Neural cell (in vitro differentiated cells): ENCODE measurements at regions not wholly inside any gene's neighbourhood (a gene's known extent, or its start where the extent isn't known, plus 50 kb on each side); places are given as distances from the start of the nearest gene placed in this dataset.

ENCODE experiments used
- EZH2 ChIP-seq: fragments of 200-600, 300-800 bp; shearing (Covaris generic), sonication (generic); IDR thresholded peaks from 2 replicates; pipeline ENCODE4 v1.6.1; 2014; ENCODE audit warnings: antibody characterized with exemption, low read length, borderline replicate concordance, mild to moderate bottlenecking; ENCODE audit not compliant: insufficient read depth, poor library complexity, severe bottlenecking
- MXI1 ChIP-seq: fragments of 450-650 bp; conservative IDR thresholded peaks from 2 replicates; pipeline ENCODE4 v1.6.1; 2014; ENCODE audit warnings: antibody characterized with exemption, mild to moderate bottlenecking; ENCODE audit not compliant: poor library complexity, severe bottlenecking
- POLR2AphosphoS5 ChIP-seq: IDR thresholded peaks from 2 replicates; pipeline ENCODE4 v1.6.1; 2012
- TAF1 ChIP-seq: IDR thresholded peaks from 2 replicates; pipeline ENCODE4 v1.6.1; 2012; ENCODE audit warnings: low read depth
- TF ChIP-seq, protein P1 (sequence below): fragments of 450-650 bp; IDR thresholded peaks from 2 replicates; pipeline ENCODE4 v1.5.1; 2014; ENCODE audit warnings: antibody characterized with exemption, mild to moderate bottlenecking, moderate library complexity; ENCODE audit not compliant: poor library complexity, severe bottlenecking
- TF ChIP-seq, protein P2 (sequence below): IDR thresholded peaks from 2 replicates; pipeline ENCODE4 v1.6.1; 2012; ENCODE audit warnings: borderline replicate concordance

DNA sequence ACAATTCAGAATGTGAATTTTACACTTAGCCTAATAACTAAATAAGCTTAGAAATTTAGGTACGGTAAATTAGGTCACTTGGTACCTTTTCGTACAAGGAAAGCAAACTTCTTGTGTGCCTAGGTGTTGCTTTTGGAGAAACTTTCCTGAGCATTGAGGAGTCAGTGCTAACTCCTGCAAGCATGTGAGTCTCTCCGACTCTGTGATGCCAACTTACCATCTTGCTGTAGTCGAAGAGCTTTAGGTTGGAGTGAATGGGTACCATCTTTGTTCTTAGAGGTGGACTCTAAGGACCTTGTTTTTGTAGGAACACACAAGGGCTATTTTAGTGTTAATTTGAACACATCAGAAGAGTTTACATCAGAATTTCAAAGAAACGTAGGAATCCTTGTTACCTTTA lies 688.9 kb downstream of the USP25 start:
- TF ChIP-seq, protein P1, sequence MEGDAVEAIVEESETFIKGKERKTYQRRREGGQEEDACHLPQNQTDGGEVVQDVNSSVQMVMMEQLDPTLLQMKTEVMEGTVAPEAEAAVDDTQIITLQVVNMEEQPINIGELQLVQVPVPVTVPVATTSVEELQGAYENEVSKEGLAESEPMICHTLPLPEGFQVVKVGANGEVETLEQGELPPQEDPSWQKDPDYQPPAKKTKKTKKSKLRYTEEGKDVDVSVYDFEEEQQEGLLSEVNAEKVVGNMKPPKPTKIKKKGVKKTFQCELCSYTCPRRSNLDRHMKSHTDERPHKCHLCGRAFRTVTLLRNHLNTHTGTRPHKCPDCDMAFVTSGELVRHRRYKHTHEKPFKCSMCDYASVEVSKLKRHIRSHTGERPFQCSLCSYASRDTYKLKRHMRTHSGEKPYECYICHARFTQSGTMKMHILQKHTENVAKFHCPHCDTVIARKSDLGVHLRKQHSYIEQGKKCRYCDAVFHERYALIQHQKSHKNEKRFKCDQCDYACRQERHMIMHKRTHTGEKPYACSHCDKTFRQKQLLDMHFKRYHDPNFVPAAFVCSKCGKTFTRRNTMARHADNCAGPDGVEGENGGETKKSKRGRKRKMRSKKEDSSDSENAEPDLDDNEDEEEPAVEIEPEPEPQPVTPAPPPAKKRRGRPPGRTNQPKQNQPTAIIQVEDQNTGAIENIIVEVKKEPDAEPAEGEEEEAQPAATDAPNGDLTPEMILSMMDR: no peak
- TF ChIP-seq POLR2AphosphoS5 (no peak), EZH2 (no peak), MXI1 (no peak), TAF1 (no peak)
- TF ChIP-seq, protein P2, sequence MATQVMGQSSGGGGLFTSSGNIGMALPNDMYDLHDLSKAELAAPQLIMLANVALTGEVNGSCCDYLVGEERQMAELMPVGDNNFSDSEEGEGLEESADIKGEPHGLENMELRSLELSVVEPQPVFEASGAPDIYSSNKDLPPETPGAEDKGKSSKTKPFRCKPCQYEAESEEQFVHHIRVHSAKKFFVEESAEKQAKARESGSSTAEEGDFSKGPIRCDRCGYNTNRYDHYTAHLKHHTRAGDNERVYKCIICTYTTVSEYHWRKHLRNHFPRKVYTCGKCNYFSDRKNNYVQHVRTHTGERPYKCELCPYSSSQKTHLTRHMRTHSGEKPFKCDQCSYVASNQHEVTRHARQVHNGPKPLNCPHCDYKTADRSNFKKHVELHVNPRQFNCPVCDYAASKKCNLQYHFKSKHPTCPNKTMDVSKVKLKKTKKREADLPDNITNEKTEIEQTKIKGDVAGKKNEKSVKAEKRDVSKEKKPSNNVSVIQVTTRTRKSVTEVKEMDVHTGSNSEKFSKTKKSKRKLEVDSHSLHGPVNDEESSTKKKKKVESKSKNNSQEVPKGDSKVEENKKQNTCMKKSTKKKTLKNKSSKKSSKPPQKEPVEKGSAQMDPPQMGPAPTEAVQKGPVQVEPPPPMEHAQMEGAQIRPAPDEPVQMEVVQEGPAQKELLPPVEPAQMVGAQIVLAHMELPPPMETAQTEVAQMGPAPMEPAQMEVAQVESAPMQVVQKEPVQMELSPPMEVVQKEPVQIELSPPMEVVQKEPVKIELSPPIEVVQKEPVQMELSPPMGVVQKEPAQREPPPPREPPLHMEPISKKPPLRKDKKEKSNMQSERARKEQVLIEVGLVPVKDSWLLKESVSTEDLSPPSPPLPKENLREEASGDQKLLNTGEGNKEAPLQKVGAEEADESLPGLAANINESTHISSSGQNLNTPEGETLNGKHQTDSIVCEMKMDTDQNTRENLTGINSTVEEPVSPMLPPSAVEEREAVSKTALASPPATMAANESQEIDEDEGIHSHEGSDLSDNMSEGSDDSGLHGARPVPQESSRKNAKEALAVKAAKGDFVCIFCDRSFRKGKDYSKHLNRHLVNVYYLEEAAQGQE: no peak
